AG09309 (cell line): ENCODE measurements at regions not wholly inside any gene's neighbourhood (a gene's known extent, or its start where the extent isn't known, plus 50 kb on each side); places are given as distances from the start of the nearest gene placed in this dataset.

Source experiments
- DNase-seq: peaks from one replicate; pipeline ENCODE4 v3.0.0-alpha.2; 2010; ENCODE audit warnings: low read depth
- H3K4me3 ChIP-seq: 2 replicates; pipeline ENCODE4 v1.5.1; 2011; ENCODE audit warnings: mild to moderate bottlenecking, low read depth, low read length, moderate library complexity; ENCODE audit not compliant: control insufficient read depth
- CTCF ChIP-seq: IDR thresholded peaks from 2 replicates; pipeline ENCODE4 v1.5.1; 2011; ENCODE audit warnings: mild to moderate bottlenecking, low read depth, low read length, inconsistent platforms; ENCODE audit not compliant: insufficient read depth, control insufficient read depth; ENCODE audit errors: missing control alignments

- no peak for TF ChIP-seq CTCF
- H3K4me3 ChIP-seq: no peak overlapping the region
- no peak for DNase-seq
These were observed 69.6 kb upstream of the PCDH20 start for GRCh38 chr13:61485128-61485765.

GRCh38 chr13:61477619-61478018 lies 62.0 kb upstream of the PCDH20 start:
- DNase-seq: no peak
- TF ChIP-seq CTCF: no peak
- no peak overlapping the region for H3K4me3 ChIP-seq

- no peak for DNase-seq
- H3K4me3 ChIP-seq: no peak overlapping the region
- TF ChIP-seq CTCF: no peak
These were observed 55.1 kb upstream of the PCDH20 start for GRCh38 chr13:61470786-61471185.

- no peak for DNase-seq
- no peak for TF ChIP-seq CTCF
- no peak overlapping the region for H3K4me3 ChIP-seq
These were observed 50.6 kb upstream of the PCDH20 start for GRCh38 chr13:61466280-61466679.
